Neutrophil (primary cell): ENCODE measurements at regions not wholly inside any gene's neighbourhood (a gene's known extent, or its start where the extent isn't known, plus 50 kb on each side); places are given as distances from the start of the nearest gene placed in this dataset.

ENCODE experiments used
- H3K27ac ChIP-seq: fragments of 200-600 bp; sonication (generic); 2 replicates; pipeline ENCODE4 v1.5.1; 2016; ENCODE audit warnings: mild to moderate bottlenecking, moderate library complexity
- H3K27me3 ChIP-seq: fragments of 200-600 bp; sonication (generic); 2 replicates; pipeline ENCODE4 v1.6.0; 2016; ENCODE audit warnings: mild to moderate bottlenecking
- H3K36me3 ChIP-seq: fragments of 200-600 bp; sonication (generic); 2 replicates; pipeline ENCODE4 v1.5.1; 2017
- H3K4me1 ChIP-seq, 2 experiments: fragments of 200-600 bp in 1 of 2; sonication (generic) in 1 of 2; 1 replicate in 1 of 2; 2 replicates in 1 of 2; pipeline versions ENCODE4 v1.5.1 to v1.6.1; 2013 to 2016; ENCODE audit warnings: low read depth in 1 of 2, low read length in 1 of 2, mild to moderate bottlenecking in 1 of 2, moderate library complexity in 1 of 2; ENCODE audit not compliant: control insufficient read depth in 1 of 2, insufficient read depth in 1 of 2
- H3K4me3 ChIP-seq, 2 experiments: fragments of 200-600 bp in 1 of 2; sonication (generic) in 1 of 2; 1 replicate in 1 of 2; 2 replicates in 1 of 2; pipeline ENCODE4 v1.5.1; 2013 to 2016; ENCODE audit warnings: low read depth in 1 of 2, low read length in 1 of 2, mild to moderate bottlenecking in 1 of 2, moderate library complexity in 1 of 2
- H3K9me3 ChIP-seq: fragments of 200-600 bp; sonication (generic); 2 replicates; pipeline ENCODE4 v1.5.1; 2016
- CTCF ChIP-seq: fragments of 200-600 bp; sonication (generic); IDR thresholded peaks from 2 replicates; pipeline ENCODE4 v1.5.1; 2016; ENCODE audit warnings: antibody characterized with exemption

GRCh38 chr2:220857368-220857767 lies 714.7 kb downstream of the EPHA4 start:
- H3K4me1 ChIP-seq, result no peaks in the 10 kb centered on the region
- no peak for TF ChIP-seq CTCF
- no peaks in the 10 kb centered on the region for H3K36me3 ChIP-seq

GRCh38 chr2:220858101-220858500 lies 714.0 kb downstream of the EPHA4 start:
- H3K4me1 ChIP-seq, result no peaks in the 10 kb centered on the region
- TF ChIP-seq CTCF, result no peak
- H3K36me3 ChIP-seq, result no peaks in the 10 kb centered on the region
- H3K4me3 ChIP-seq, result no peak overlapping the region
- no peaks in the 10 kb centered on the region for H3K27me3 ChIP-seq
- H3K27ac ChIP-seq, result no peak overlapping the region
- no peaks in the 10 kb centered on the region for H3K9me3 ChIP-seq

More at GRCh38 chr2:220857368-220857767, 714.7 kb downstream of the EPHA4 start:
- H3K4me3 ChIP-seq, result no peak overlapping the region
- no peak overlapping the region for H3K27ac ChIP-seq
- no peaks in the 10 kb centered on the region for H3K9me3 ChIP-seq
- H3K27me3 ChIP-seq, result no peaks in the 10 kb centered on the region

GRCh38 chr2:220871909-220872308 lies 700.2 kb downstream of the EPHA4 start:
- TF ChIP-seq CTCF, result no peak
- no peaks in the 10 kb centered on the region for H3K9me3 ChIP-seq
- no peaks in the 10 kb centered on the region for H3K27me3 ChIP-seq
- no peak overlapping the region for H3K27ac ChIP-seq
- no peaks in the 10 kb centered on the region for H3K4me1 ChIP-seq
- H3K36me3 ChIP-seq, result no peaks in the 10 kb centered on the region
- no peak overlapping the region for H3K4me3 ChIP-seq

GRCh38 chr2:220876080-220876824 lies 695.9 kb downstream of the EPHA4 start:
- Histone ChIP-seq H3K4me3 (no peak overlapping the region), H3K36me3 (no peaks in the 10 kb centered on the region), H3K4me1 (no peaks in the 10 kb centered on the region), H3K9me3 (no peaks in the 10 kb centered on the region), H3K27ac (no peak overlapping the region), H3K27me3 (no peaks in the 10 kb centered on the region)
- TF ChIP-seq CTCF, result no peak

- no peak overlapping the region for H3K27ac ChIP-seq
- H3K4me1 ChIP-seq, result no peaks in the 10 kb centered on the region
- no peak overlapping the region for H3K4me3 ChIP-seq
- TF ChIP-seq CTCF, result no peak
- H3K27me3 ChIP-seq, result no peaks in the 10 kb centered on the region
- H3K9me3 ChIP-seq, result no peaks in the 10 kb centered on the region
- H3K36me3 ChIP-seq, result no peaks in the 10 kb centered on the region
Measured at GRCh38 chr2:220877491-220877890, 694.6 kb downstream of the EPHA4 start.
